ENCODE measurements at regions not wholly inside any gene's neighbourhood (a gene's known extent, or its start where the extent isn't known, plus 50 kb on each side); places are given as distances from the start of the nearest gene placed in this dataset.
A peak's percentile ranks its signal among the peaks of the same experiment; 100 is the strongest.
"Not testable (repeated sequence)": the region's sequence is repeated elsewhere in the genome, so short reads cannot be mapped to it uniquely, and the experiment has no call there.

GRCh38 chr2:9708683-9709538, 78.1 kb upstream of the YWHAQ start:
- peak; percentile 11 for DNase-seq (ENCODE audit: low spot score)

GRCh38 chr2:9709539-9710285, 78.9 kb upstream of the YWHAQ start:
- no peak for DNase-seq (ENCODE audit: low spot score)

DNA sequence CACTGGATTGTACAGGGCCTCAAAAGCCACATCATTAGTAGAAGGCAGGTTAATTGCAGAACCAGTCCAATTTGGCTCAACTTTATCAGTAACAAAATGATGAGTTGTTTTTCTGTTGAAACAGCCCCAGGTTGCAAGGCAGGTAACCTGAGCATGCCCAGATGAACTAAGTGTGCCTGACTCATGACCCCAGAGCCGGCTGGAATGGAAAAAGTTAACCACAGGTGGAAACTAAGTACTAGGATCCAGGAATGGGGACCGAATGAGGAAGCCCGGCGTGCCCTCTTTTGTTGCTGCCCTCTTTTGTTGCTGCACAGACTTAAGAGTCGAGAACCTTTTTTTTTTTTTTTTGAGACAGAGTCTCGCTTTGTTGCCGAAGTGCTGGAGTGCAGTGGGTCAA, 79.5 kb upstream of the YWHAQ start:
- no peak for DNase-seq (ENCODE audit: low spot score)

DNA sequence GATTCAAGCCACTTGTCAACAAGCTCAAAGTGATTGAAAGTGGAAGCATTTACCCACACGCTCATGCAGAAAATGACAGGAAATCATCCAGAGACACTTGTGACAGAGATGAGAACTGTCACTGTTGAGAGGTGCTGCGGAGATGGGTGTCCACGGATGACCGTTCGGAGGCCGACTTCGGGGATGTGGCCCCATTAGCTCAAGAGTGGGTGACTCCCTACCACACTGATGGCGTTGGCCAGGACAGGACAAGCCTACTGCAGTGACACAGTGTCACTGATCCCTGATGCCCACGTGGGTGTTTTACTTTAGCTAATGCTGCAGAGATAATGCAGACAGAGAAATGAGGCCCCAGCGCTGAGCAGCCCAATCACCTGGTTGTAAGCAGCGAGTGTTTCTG, 81.5 kb upstream of the YWHAQ start:
- DNase-seq (ENCODE audit: low spot score): peak; percentile 18

- no peak for DNase-seq (ENCODE audit: low spot score)
These were observed 83.9 kb upstream of the YWHAQ start for GRCh38 chr2:9714630-9715214.

DNA sequence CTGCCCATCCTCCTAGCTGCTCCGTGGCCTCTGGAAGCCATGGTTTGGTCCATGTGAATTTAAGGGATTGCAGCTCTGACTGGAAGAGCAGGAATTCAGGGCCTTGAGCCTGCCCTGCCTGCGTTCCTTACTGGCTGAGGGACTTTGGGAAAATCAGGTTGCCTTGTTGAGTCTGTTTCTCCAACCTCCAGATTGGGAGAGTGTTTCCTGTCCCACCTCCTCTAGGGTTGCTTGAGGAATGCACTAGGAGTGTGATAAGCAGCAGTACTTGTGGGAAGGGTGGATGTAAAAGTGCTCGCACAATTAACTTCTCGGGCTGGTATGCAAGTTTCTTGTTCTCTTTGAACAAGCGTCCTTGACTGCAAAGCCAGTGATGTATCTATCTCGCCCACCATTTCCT, 84.4 kb upstream of the YWHAQ start:
- DNase-seq (ENCODE audit: low spot score): no peak

- no peak for DNase-seq (ENCODE audit: low spot score)
These were observed 87.2 kb upstream of the YWHAQ start for GRCh38 chr2:9717886-9718451.

- DNase-seq (ENCODE audit: low spot score): no peak
These were observed 89.7 kb upstream of the YWHAQ start for GRCh38 chr2:9720352-9721093.

DNA sequence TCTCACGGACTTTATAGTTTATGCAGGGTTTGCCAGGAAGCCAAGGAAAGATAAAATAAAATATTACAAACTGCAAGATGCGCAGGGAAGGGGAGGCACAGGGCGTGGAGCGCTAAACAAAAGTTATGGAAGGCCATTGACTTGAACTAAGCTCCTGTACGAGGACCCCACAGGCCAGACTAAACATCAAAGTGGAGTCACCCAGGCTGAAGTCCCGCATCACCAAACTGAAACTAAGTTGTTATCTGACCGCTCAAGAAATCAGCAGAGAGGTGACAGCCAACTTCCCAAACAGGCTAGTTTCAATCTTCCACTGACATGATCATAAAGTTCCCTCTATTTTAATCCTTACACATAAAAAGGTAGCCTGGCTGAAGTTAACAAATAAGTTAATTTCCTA, 90.5 kb upstream of the YWHAQ start:
- no peak for DNase-seq (ENCODE audit: low spot score)

DNA sequence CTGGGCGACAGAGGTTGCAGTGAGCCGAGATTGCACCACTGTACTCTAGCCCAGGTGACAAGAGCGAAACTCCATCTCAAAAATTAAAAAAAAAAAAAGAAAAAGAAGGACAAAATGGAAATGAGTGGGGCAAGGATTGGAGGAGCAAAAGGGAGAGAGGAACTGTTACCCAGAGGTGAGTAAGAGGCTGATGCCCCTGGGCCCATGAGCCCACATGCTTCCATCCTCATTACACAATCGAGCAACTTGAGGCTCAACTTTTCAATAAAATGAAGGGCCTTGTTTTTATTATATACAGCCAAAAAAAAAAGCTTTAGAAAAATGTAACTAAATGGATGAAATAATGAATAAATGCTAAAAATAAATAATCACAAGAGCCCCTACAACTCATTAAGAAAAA, 91.7 kb upstream of the YWHAQ start:
- no peak for DNase-seq (ENCODE audit: low spot score)

- DNase-seq (ENCODE audit: low spot score): no peak
These were observed 93.8 kb upstream of the YWHAQ start for GRCh38 chr2:9724565-9724964.

DNA sequence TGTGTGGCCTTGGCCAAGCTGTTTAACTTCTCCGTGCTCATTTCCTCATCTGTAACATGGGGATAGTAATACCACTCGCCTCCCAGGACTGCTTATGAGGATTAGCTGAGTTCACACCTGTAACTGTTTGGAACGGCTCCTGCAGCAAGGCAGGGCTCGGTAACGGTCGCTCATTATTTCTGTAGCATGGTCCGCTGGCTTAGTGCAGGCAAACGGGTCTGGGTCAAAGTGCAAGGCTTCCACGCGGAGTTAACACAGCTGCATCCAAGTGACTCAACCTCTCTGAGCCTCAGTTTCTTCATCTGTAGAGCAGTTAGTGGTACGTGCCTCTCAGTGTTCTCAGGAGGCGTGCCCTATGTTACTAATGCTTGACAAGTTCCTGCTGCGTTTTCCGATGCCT, 94.3 kb upstream of the YWHAQ start:
- no peak for DNase-seq (ENCODE audit: low spot score)

GRCh38 chr2:9726016-9726415, 95.2 kb upstream of the YWHAQ start:
- DNase-seq (ENCODE audit: low spot score): not testable (repeated sequence)

- not testable (repeated sequence) for DNase-seq (ENCODE audit: low spot score)
These were observed 99.7 kb upstream of the YWHAQ start for GRCh38 chr2:9730523-9730922.

GRCh38 chr2:9732824-9733223, 102.0 kb upstream of the YWHAQ start:
- DNase-seq (ENCODE audit: low spot score): no peak

DNA sequence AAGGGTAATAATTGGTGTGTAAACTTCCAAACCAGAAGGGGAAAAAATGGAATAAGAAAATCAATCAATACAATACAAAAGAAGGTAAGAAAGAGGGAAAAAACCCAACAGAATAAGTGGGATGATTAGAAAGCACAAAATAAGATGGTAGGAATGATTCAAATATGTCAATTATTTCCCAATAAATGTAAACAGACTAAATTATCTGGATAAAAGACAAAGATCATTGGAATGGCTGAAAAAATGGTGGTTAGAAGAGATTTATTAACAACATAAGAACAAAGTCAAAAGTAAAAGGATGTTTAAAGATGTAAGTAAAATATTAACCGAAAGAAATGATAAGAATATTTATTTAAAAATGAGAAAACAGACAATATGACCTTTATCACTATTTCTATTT, 103.5 kb upstream of the YWHAQ start:
- no peak for DNase-seq (ENCODE audit: low spot score)

DNA sequence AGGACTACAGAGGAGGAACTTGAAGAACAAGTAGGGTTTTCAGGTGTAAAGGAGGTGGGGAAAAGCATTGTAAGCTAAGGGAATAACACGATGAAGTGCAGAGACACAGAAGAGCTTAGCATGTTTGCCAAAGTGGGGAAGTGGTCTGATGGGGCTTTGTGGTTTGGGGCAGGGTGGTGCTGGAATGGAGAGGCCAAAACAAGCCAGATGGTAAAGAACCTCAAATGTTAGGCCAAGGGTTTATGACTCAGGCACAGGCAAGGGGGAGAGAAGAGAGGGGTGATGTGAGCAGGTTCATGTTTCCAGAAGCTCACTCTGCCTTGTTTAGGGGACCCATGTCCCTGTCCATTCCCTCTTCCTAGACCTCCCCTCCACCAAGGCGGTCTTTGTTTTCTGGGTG, 104.5 kb upstream of the YWHAQ start:
- peak; percentile 56 for DNase-seq (ENCODE audit: low spot score)

- DNase-seq (ENCODE audit: low spot score): peak; percentile 48
These were observed 105.2 kb upstream of the YWHAQ start for GRCh38 chr2:9736021-9736420.

DNA sequence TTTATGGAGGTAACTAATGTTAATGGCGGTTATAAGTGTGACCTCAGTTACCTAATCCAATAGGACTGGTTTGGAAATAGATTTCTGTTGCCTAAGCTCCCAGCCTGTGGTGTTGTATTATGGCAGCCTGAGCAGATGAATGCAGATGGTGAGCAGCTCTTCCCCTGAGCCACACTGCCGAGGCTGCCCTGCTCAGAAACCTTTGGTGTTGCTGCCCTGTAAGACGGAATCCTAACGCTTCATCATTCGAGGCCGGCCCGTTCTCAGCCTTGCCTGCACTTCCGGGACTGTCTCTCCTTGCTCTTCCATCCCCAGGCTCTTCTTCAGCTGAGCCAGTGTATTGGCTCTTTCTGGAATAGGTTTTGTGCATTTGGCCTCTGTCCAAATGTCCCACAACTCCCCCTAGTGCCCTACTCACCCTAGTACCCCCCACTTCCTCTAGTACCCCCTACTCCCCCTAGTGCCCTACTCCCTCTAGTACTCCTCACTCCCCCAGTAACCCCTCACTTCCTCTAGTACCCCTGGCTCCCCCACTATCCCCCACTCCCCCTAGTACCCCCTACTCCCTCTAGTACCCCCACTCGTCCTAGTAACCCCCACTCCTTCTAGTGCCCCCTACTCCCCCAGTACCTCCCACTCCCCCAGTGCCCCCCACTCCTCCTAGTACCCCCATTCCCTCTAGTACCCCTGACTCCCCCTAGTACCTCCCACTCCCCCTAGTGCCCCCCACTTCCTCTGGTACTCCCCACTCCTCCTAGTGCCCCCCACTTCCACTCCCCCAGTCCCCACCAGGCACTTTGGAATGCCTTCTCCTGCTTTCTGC, 106.0 kb upstream of the TAF1B start:
- DNase-seq (ENCODE audit: low spot score): no peak

DNA sequence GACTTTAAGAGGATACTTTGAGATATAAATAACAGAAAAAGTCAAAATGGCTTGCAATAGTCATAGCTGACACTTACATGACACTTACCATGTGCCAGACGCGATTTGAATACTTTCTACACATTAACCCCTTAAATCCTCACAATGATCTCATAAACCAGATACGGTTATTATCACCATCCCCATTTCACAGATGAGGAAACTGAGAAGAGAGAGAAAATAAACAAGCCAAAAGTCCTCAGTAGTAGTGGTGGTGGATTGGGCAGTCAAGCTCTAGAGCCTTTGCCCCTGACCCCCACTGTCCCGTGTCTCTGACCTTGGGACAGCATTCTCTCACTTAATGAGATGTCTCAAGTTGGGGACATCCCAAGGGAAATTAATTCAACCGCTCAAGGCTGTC, 105.2 kb upstream of the TAF1B start:
- DNase-seq (ENCODE audit: low spot score): no peak
